Mesodermal cell (in vitro differentiated cells): ENCODE measurements at regions not wholly inside any gene's neighbourhood (a gene's known extent, or its start where the extent isn't known, plus 50 kb on each side); places are given as distances from the start of the nearest gene placed in this dataset.

Source experiments
- H3K27ac ChIP-seq: 2 replicates; pipeline ENCODE4 v1.7.0; 2013; ENCODE audit warnings: mild to moderate bottlenecking, low read depth, low read length, moderate library complexity; ENCODE audit not compliant: severe bottlenecking
- H3K36me3 ChIP-seq: 2 replicates; pipeline ENCODE4 v1.7.1; 2013; ENCODE audit warnings: mild to moderate bottlenecking, low read length, moderate library complexity; ENCODE audit not compliant: control insufficient read depth, insufficient read depth
- H3K4me1 ChIP-seq: one replicate; pipeline ENCODE4 v1.7.1; 2013; ENCODE audit warnings: mild to moderate bottlenecking, low read length; ENCODE audit not compliant: insufficient read depth, control insufficient read depth, poor library complexity, severe bottlenecking
- H3K4me3 ChIP-seq: 2 replicates; pipeline ENCODE4 v1.7.0; 2013; ENCODE audit warnings: low read length, control low read depth, mild to moderate bottlenecking; ENCODE audit not compliant: insufficient read depth, poor library complexity, severe bottlenecking; ENCODE audit errors: extremely low read depth
- H3K9me3 ChIP-seq: 2 replicates; pipeline ENCODE4 v1.7.1; 2013; ENCODE audit warnings: mild to moderate bottlenecking, low read length, moderate library complexity; ENCODE audit not compliant: control insufficient read depth
- WGBS, 2 experiments: methylation state at CpG; one replicate each; pipeline ENCODE4 v1.1.5; 2013; ENCODE audit warnings: missing lambda C conversion rate in 2 of 2; ENCODE audit not compliant: insufficient coverage in 2 of 2; 5-methylcytosine and 5-hydroxymethylcytosine counted together

DNA sequence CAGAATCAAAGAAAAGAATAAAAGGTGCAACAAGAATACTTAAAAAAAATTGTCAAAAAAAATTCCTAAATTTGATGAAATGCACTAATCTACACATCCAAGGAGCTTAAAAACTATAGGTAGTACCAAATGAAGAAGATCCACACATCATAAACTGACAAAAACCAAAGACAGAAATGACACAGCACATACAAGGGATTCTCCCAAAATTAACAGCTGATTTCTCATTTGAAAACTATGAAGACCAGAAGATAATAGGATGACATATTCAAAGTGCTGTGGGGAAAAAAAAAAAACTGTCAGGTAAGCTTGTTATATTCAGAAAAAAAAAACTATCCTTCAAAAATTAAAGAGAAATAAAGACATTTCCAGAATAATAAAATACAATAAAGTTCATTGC lies 618.2 kb downstream of the TNS3 start:
- H3K36me3 ChIP-seq: no peaks in the 10 kb centered on the region
- no peak overlapping the region for H3K27ac ChIP-seq
- no peak overlapping the region for H3K4me3 ChIP-seq
- no peaks in the 10 kb centered on the region for H3K4me1 ChIP-seq
- H3K9me3 ChIP-seq: no peaks in the 10 kb centered on the region

DNA sequence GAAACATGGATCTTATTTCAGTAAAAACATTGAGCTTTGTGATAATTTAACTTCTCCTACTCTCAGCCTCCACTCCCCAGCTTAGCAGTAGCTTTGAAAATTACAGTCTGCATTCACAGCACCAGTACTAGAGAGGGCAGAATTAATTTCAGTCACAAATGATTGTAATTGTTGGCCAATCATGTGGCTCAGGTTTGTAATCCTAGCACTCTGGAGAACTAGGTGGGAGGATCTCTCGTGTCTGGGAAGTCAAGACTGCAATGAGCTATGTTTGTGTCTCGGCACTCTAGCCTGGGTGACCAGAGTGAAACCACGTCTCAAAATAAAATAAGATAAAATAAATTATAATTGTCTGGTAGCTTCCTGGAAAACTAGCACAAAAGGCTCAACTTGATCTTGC lies 620.9 kb downstream of the TNS3 start:
- no peak overlapping the region for H3K4me3 ChIP-seq
- WGBS, 2 experiments: 78 to 80% methylated on average over 1 of the region's 3 CpGs
- H3K9me3 ChIP-seq: no peaks in the 10 kb centered on the region
- no peaks in the 10 kb centered on the region for H3K4me1 ChIP-seq
- no peak overlapping the region for H3K27ac ChIP-seq
- H3K36me3 ChIP-seq: no peaks in the 10 kb centered on the region

DNA sequence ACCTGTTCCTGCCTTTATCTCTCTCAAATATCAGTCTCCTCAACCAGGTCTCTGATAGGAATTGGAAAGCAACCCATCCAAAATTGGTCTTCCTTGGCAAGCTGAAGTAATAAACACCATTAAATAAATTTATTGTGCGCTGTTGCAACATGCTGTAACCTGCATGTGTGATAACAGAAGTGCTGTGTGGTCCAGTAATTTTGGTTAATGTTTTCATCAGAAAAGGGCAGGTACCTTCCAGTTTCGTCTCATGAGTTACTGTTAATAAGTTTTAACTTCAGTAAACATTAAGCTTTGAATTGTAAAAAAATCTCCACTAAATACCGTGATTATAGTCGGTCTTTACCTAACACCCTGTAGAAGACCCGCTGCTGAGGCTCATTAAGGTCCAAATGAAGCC lies 624.7 kb downstream of the TNS3 start:
- Histone ChIP-seq H3K4me3 (no peak overlapping the region), H3K27ac (no peak overlapping the region), H3K36me3 (no peaks in the 10 kb centered on the region), H3K9me3 (no peaks in the 10 kb centered on the region), H3K4me1 (no peaks in the 10 kb centered on the region)
- WGBS, 2 experiments: 92 to 95% methylated on average over 3 to 4 of the region's 5 CpGs

DNA sequence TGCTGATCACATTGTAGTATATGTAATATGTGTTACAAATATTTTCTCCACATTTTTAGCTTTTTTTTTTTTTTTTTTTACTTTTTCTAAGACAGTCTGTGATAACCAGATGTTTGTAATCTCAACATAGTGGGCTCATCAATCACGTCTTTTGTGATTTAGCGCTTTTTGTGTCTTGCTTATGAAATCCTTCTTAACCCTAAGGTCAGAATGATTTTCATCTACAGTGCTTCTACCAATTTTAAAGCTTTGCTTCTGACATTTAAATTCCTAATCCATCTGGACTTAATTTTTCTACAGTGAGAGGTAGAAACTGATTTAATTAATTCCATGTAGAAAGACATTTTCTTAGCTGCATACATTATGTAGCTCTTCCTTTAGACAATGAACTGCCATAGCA lies 626.4 kb downstream of the TNS3 start:
- no peak overlapping the region for H3K4me3 ChIP-seq
- no peaks in the 10 kb centered on the region for H3K9me3 ChIP-seq
- H3K36me3 ChIP-seq: no peaks in the 10 kb centered on the region
- no peaks in the 10 kb centered on the region for H3K4me1 ChIP-seq
- 86 to 88% methylated on average over 2 of the region's 2 CpGs for WGBS, 2 experiments
- no peak overlapping the region for H3K27ac ChIP-seq

DNA sequence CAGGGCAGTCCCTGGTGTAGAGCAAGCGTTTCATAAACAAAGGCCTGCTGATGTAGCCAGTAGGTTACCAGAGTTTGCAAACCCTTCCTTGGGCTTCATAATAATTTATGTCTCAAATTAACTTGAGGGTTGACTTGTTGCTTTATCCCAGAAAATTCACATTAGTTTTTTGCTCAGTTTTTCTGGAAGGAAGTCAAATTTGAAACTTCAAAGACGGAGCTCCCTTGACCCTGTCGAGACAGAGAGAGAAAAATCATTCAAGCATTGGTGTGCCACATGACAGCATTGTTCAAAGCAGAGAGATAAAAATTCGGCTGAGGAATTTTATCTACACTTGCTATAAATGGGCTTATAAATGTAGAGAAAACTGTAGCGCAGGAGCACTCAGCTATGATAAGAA lies 627.7 kb downstream of the TNS3 start:
- 85 to 96% methylated on average over 3 to 4 of the region's 5 CpGs for WGBS, 2 experiments
- Histone ChIP-seq H3K27ac (no peak overlapping the region), H3K4me1 (no peaks in the 10 kb centered on the region), H3K36me3 (no peaks in the 10 kb centered on the region), H3K4me3 (no peak overlapping the region), H3K9me3 (no peaks in the 10 kb centered on the region)

DNA sequence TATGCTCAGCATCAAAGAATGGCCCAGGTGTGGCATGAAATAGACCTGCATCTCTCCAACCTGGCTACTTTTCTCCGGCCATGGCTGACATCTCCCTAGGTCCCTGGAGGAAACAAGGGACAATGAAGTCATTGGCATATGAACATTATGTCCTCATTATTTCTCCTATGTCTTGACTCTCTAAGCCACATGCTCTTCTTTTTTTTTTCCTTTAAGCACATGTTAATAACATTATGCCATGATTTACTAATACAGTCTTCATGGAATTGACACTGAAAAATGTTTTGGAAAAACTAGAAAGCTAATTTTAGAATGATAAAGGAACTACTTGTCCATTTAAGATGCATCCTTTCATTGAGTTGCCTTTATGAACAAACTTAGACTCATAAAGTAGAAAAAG lies 628.9 kb downstream of the TNS3 start:
- H3K4me3 ChIP-seq: no peak overlapping the region
- no peaks in the 10 kb centered on the region for H3K36me3 ChIP-seq
- no peak overlapping the region for H3K27ac ChIP-seq
- H3K4me1 ChIP-seq: no peaks in the 10 kb centered on the region
- 100% methylated on average over 1 of the region's 1 CpG for WGBS, 2 experiments
- H3K9me3 ChIP-seq: no peaks in the 10 kb centered on the region

- Histone ChIP-seq H3K4me1 (no peaks in the 10 kb centered on the region), H3K4me3 (no peak overlapping the region), H3K9me3 (no peaks in the 10 kb centered on the region), H3K36me3 (no peaks in the 10 kb centered on the region), H3K27ac (no peak overlapping the region)
- WGBS, 2 experiments: 87 to 100% methylated on average over 3 to 4 of the region's 4 CpGs
Observed at GRCh38 chr7:46949270-46949931, 632.5 kb downstream of the TNS3 start.

GRCh38 chr7:46948716-46949115 lies 633.2 kb downstream of the TNS3 start:
- Histone ChIP-seq H3K9me3 (no peaks in the 10 kb centered on the region), H3K4me1 (no peaks in the 10 kb centered on the region), H3K27ac (no peak overlapping the region), H3K4me3 (no peak overlapping the region), H3K36me3 (no peaks in the 10 kb centered on the region)
- WGBS, 2 experiments: 93 to 97% methylated on average over 5 to 6 of the region's 6 CpGs

DNA sequence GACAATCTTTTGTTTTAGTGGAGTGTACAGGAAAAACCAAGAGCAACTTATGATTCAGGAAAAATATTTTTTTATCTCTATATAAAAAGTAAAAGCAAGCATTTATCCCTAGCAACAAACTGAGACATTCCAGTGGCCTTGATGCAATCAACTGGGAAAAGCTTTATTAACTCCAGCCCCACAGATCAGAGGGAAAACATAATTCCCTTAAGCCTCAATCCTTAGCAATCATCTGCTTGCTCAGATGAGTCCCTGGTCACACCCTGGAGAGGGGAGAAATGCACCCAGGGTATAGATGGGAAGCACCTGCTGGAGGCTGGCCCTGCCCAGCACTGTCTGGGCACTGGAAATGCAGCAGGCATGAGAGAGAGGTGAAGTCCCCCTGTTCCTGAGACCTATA lies 636.6 kb downstream of the TNS3 start:
- no peak overlapping the region for H3K4me3 ChIP-seq
- H3K27ac ChIP-seq: no peak overlapping the region
- no peaks in the 10 kb centered on the region for H3K9me3 ChIP-seq
- no peaks in the 10 kb centered on the region for H3K36me3 ChIP-seq
- H3K4me1 ChIP-seq: no peaks in the 10 kb centered on the region

GRCh38 chr7:46943996-46944395 lies 637.9 kb downstream of the TNS3 start:
- Histone ChIP-seq H3K4me3 (no peak overlapping the region), H3K9me3 (no peaks in the 10 kb centered on the region), H3K36me3 (no peaks in the 10 kb centered on the region), H3K27ac (no peak overlapping the region), H3K4me1 (no peaks in the 10 kb centered on the region)
- WGBS, 2 experiments: 100% methylated on average over 3 of the region's 3 CpGs

GRCh38 chr7:46942574-46942973 lies 639.3 kb downstream of the TNS3 start:
- H3K9me3 ChIP-seq: no peaks in the 10 kb centered on the region
- H3K36me3 ChIP-seq: no peaks in the 10 kb centered on the region
- 95 to 100% methylated on average over 3 to 4 of the region's 5 CpGs for WGBS, 2 experiments
- no peak overlapping the region for H3K27ac ChIP-seq
- H3K4me1 ChIP-seq: no peaks in the 10 kb centered on the region
- no peak overlapping the region for H3K4me3 ChIP-seq
